Astrocyte of the cerebellum (primary cell): ENCODE measurements at regions not wholly inside any gene's neighbourhood (a gene's known extent, or its start where the extent isn't known, plus 50 kb on each side); places are given as distances from the start of the nearest gene placed in this dataset.
"Not testable (repeated sequence)": the region's sequence is repeated elsewhere in the genome, so short reads cannot be mapped to it uniquely, and the experiment has no call there.

Experiments used
- DNase-seq: peaks from one replicate; pipeline ENCODE4 v3.0.0-alpha.2; 2011; ENCODE audit warnings: low read depth
- H3K4me3 ChIP-seq: 2 replicates; pipeline ENCODE4 v1.5.1; 2011; ENCODE audit warnings: mild to moderate bottlenecking, low read depth, low read length, moderate library complexity
- CTCF ChIP-seq: IDR thresholded peaks from 2 replicates; pipeline ENCODE4 v1.5.1; 2012; ENCODE audit warnings: low read length, low read depth, moderate library complexity, mild to moderate bottlenecking; ENCODE audit errors: missing control alignments
- in situ Hi-C: cut with HindIII; loops from 2 replicates; pipeline ENCODE4 v1.10.0; 2017; ENCODE audit warnings: low sequenced_read_pairs

GRCh38 chr6:121887724-121888123 lies 452.3 kb downstream of the GJA1 start:
- in situ Hi-C loops, result no loop called here
- TF ChIP-seq CTCF, result no peak
- DNase-seq, result no peak
- H3K4me3 ChIP-seq, result no peak overlapping the region

GRCh38 chr6:121890307-121890910 lies 455.0 kb downstream of the GJA1 start:
- in situ Hi-C loops, result no loop called here
- TF ChIP-seq CTCF, result no peak
- H3K4me3 ChIP-seq, result no peak overlapping the region
- no peak for DNase-seq

- H3K4me3 ChIP-seq, in situ Hi-C loops, DNase-seq: not testable (repeated sequence)
Observed at GRCh38 chr6:121895731-121896130, 460.3 kb downstream of the GJA1 start.

- DNase-seq, result no peak
- TF ChIP-seq CTCF, result no peak
- in situ Hi-C loops, result no loop called here
- H3K4me3 ChIP-seq, result no peak overlapping the region
Observed at GRCh38 chr6:121896363-121896762, 460.9 kb downstream of the GJA1 start.

GRCh38 chr6:121896771-121897170 lies 461.3 kb downstream of the GJA1 start:
- no peak for TF ChIP-seq CTCF
- in situ Hi-C loops, result no loop called here
- no peak overlapping the region for H3K4me3 ChIP-seq
- no peak for DNase-seq

- H3K4me3 ChIP-seq, result no peak overlapping the region
- TF ChIP-seq CTCF, result no peak
- DNase-seq, result peak; percentile 59
- in situ Hi-C loops, result no loop called here
Observed at GRCh38 chr6:121897337-121897760, 461.9 kb downstream of the GJA1 start.

- no peak for TF ChIP-seq CTCF
- no peak overlapping the region for H3K4me3 ChIP-seq
- no peak for DNase-seq
- in situ Hi-C loops, result no loop called here
Observed at GRCh38 chr6:121901432-121901831, 466.0 kb downstream of the GJA1 start.
